ENCODE measurements at regions not wholly inside any gene's neighbourhood (a gene's known extent, or its start where the extent isn't known, plus 50 kb on each side); places are given as distances from the start of the nearest gene placed in this dataset.

- H3K4me1 Mint-ChIP-seq (ENCODE audit: low read depth): peaks cover 23% of the 10 kb centered on the region
- H3K36me3 Mint-ChIP-seq (ENCODE audit: low read depth): no peaks in the 10 kb centered on the region
- peaks cover 8% of the 10 kb centered on the region; the same call in 1 of the 2 replicates for H3K9me3 Mint-ChIP-seq
- H3K27me3 Mint-ChIP-seq (ENCODE audit: insufficient read depth): peaks cover 3% of the 10 kb centered on the region; the same call in 1 of the 2 replicates
- TF ChIP-seq, protein P1, sequence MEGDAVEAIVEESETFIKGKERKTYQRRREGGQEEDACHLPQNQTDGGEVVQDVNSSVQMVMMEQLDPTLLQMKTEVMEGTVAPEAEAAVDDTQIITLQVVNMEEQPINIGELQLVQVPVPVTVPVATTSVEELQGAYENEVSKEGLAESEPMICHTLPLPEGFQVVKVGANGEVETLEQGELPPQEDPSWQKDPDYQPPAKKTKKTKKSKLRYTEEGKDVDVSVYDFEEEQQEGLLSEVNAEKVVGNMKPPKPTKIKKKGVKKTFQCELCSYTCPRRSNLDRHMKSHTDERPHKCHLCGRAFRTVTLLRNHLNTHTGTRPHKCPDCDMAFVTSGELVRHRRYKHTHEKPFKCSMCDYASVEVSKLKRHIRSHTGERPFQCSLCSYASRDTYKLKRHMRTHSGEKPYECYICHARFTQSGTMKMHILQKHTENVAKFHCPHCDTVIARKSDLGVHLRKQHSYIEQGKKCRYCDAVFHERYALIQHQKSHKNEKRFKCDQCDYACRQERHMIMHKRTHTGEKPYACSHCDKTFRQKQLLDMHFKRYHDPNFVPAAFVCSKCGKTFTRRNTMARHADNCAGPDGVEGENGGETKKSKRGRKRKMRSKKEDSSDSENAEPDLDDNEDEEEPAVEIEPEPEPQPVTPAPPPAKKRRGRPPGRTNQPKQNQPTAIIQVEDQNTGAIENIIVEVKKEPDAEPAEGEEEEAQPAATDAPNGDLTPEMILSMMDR (IDR thresholded peaks at IDR 0.05): no peak
- no peak overlapping the region for H3K4me3 Mint-ChIP-seq
- no peak overlapping the region for H3K27ac Mint-ChIP-seq
- DNase-seq: no peak
Observed at GRCh38 chr7:152523916-152524315, 88.1 kb upstream of the KMT2C start.

- Mint-ChIP-seq H3K27me3 (ENCODE audit: insufficient read depth) (peaks cover 3% of the 10 kb centered on the region; the same call in 1 of the 2 replicates), H3K36me3 (ENCODE audit: low read depth) (no peaks in the 10 kb centered on the region), H3K9me3 (peaks cover 8% of the 10 kb centered on the region; the same call in 1 of the 2 replicates), H3K27ac (no peak overlapping the region), H3K4me3 (peak overlapping the region; percentile 65), H3K4me1 (ENCODE audit: low read depth) (peaks cover 19% of the 10 kb centered on the region)
- no peak for DNase-seq
- TF ChIP-seq, protein P1 (IDR thresholded peaks at IDR 0.05): no peak
Observed at GRCh38 chr7:152522571-152523067, 86.8 kb upstream of the KMT2C start.

GRCh38 chr7:152521420-152522337, 85.9 kb upstream of the KMT2C start:
- TF ChIP-seq, protein P1 (IDR thresholded peaks at IDR 0.05): no peak
- no peak overlapping the region; the same call in 1 of the 2 replicates for H3K4me3 Mint-ChIP-seq
- no peaks in the 10 kb centered on the region for H3K27me3 Mint-ChIP-seq (ENCODE audit: insufficient read depth)
- H3K27ac Mint-ChIP-seq: no peak overlapping the region
- H3K36me3 Mint-ChIP-seq (ENCODE audit: low read depth): no peaks in the 10 kb centered on the region
- DNase-seq: no peak
- H3K9me3 Mint-ChIP-seq: peaks cover 8% of the 10 kb centered on the region; the same call in 1 of the 2 replicates
- H3K4me1 Mint-ChIP-seq (ENCODE audit: low read depth): peaks cover 14% of the 10 kb centered on the region

DNA sequence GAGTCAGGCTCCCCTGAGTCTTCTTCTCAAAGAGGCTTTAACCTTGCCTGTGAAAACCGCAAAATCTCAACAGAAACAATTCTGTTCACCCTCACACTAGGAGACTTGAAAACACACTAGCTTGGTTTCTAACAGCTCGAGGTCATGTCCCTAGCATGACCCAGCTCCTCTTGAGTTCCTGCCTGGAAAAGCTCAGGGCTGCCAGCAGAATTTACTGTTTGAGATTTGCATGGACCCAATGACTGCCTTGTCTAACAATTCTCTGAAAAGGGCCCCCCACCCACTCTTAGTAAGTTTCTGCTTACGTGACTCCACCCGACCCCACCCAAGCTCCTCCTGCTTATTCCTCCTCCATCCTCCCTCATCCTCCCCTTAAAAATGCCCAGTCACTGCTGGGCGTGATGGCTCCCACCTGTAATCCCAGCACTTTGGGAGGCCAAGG, 85.1 kb upstream of the KMT2C start:
- Mint-ChIP-seq H3K36me3 (ENCODE audit: low read depth) (no peaks in the 10 kb centered on the region), H3K27me3 (ENCODE audit: insufficient read depth) (no peaks in the 10 kb centered on the region; the same call in 1 of the 2 replicates), H3K4me3 (no peak overlapping the region), H3K27ac (no peak overlapping the region), H3K9me3 (peaks cover 8% of the 10 kb centered on the region; the same call in 1 of the 2 replicates), H3K4me1 (ENCODE audit: low read depth) (peaks cover 14% of the 10 kb centered on the region)
- DNase-seq: no peak
- TF ChIP-seq, protein P1 (IDR thresholded peaks at IDR 0.05): no peak

GRCh38 chr7:152519290-152519689, 83.5 kb upstream of the KMT2C start:
- H3K27ac Mint-ChIP-seq: no peak overlapping the region
- TF ChIP-seq, protein P1 (IDR thresholded peaks at IDR 0.05): no peak
- H3K36me3 Mint-ChIP-seq (ENCODE audit: low read depth): no peaks in the 10 kb centered on the region
- DNase-seq: no peak
- H3K4me3 Mint-ChIP-seq: no peak overlapping the region
- H3K9me3 Mint-ChIP-seq: peaks cover 8% of the 10 kb centered on the region; the same call in 1 of the 2 replicates
- peaks cover 14% of the 10 kb centered on the region for H3K4me1 Mint-ChIP-seq (ENCODE audit: low read depth)
- peaks cover 2% of the 10 kb centered on the region for H3K27me3 Mint-ChIP-seq (ENCODE audit: insufficient read depth)

Measured in HFFc6 (cell line).